Stimulated activated effector memory CD8-positive, alpha-beta T cell treated with anti-CD3 and anti-CD28 coated beads, Interleukin-12 subunit alpha, Interleukin-12 subunit beta, amount 100 ng/mL, for 72 hours (primary cell): ENCODE measurements at regions not wholly inside any gene's neighbourhood (a gene's known extent, or its start where the extent isn't known, plus 50 kb on each side); places are given as distances from the start of the nearest gene placed in this dataset.
"Not testable (repeated sequence)": the region's sequence is repeated elsewhere in the genome, so short reads cannot be mapped to it uniquely, and the experiment has no call there.

ENCODE experiments used
- ATAC-seq: fragments of 150-1000 bp; cut with Tn5 transposase; 2 replicates; pipeline ENCODE4 v1.10.0; 2021
- DNase-seq, 2 donors: peaks; one replicate each; pipeline ENCODE4 v3.0.0; 2021 to 2022; ENCODE audit warnings: low spot score in 2 of 2
- H3K27ac Mint-ChIP-seq: one replicate; pipeline ENCODE4 v1.8.0; 2022; ENCODE audit warnings: mild to moderate bottlenecking, mixed read lengths
- H3K36me3 Mint-ChIP-seq: one replicate; pipeline ENCODE4 v1.8.0; 2022; ENCODE audit warnings: mild to moderate bottlenecking, mixed read lengths
- H3K4me1 Mint-ChIP-seq: one replicate; pipeline ENCODE4 v1.8.0; 2022; ENCODE audit warnings: mixed read lengths
- H3K4me3 Mint-ChIP-seq: one replicate; pipeline ENCODE4 v1.8.0; 2022; ENCODE audit warnings: mild to moderate bottlenecking, mixed read lengths
- H3K9me3 Mint-ChIP-seq: one replicate; pipeline ENCODE4 v1.8.0; 2022; ENCODE audit warnings: mixed read lengths

- not testable (repeated sequence) for DNase-seq, H3K4me3 Mint-ChIP-seq, H3K4me1 Mint-ChIP-seq, H3K36me3 Mint-ChIP-seq, ATAC-seq, H3K27ac Mint-ChIP-seq
- peaks cover 16% of the 10 kb centered on the region for H3K9me3 Mint-ChIP-seq
Observed at GRCh38 chr4:67412153-67412712, 133.1 kb downstream of the CENPC start.

DNA sequence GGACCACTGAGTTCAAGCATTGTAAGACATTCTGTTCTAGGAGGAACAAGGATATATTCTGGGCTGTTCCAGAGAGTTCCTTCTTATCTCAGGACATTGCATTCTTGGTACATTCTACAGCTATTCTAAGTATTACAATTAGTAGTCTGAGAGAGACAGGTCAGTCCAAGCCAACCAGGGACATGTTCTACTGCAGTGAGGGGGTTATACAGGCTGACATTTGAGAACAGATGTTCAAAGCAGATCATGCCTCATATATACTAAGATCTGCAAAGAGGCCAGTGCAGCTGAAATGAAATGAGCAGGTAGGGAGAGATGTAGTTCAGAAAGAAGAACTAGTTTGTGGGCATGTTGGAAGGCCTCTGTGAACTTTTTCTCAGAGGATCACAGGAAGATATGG lies 142.0 kb downstream of the CENPC start:
- no peaks in the 10 kb centered on the region for H3K36me3 Mint-ChIP-seq
- DNase-seq: no peak
- H3K27ac Mint-ChIP-seq: no peak overlapping the region
- no peaks in the 10 kb centered on the region for H3K4me1 Mint-ChIP-seq
- ATAC-seq: peak; percentile 26
- no peaks in the 10 kb centered on the region for H3K9me3 Mint-ChIP-seq
- H3K4me3 Mint-ChIP-seq: no peak overlapping the region

GRCh38 chr4:67401902-67402301 lies 143.4 kb downstream of the CENPC start:
- no peak overlapping the region for H3K27ac Mint-ChIP-seq
- no peaks in the 10 kb centered on the region for H3K36me3 Mint-ChIP-seq
- H3K9me3 Mint-ChIP-seq: peaks cover 4% of the 10 kb centered on the region
- H3K4me3 Mint-ChIP-seq: no peak overlapping the region
- DNase-seq: no peak
- no peak for ATAC-seq
- H3K4me1 Mint-ChIP-seq: no peaks in the 10 kb centered on the region

DNA sequence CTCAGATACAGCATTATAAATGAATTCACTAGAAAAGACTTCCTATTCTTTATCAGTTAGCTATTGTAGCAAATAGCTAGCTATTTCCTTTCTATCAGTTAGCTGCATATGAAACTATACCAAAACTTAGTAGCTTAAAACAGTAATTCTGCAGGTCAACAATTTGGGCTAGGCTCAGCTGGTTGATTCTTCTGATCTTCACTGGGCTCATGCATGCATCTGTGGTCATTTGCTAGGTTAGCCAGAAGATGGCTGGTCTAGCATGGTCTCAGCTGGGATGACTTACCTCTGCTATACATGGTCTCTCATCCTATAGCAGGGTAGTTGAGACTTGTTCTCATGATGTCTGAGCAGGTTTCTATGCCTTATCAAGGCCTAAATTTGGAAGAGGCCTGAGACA lies 147.4 kb downstream of the CENPC start:
- Mint-ChIP-seq H3K4me1 (no peaks in the 10 kb centered on the region), H3K36me3 (no peaks in the 10 kb centered on the region), H3K9me3 (peaks cover 4% of the 10 kb centered on the region), H3K27ac (no peak overlapping the region), H3K4me3 (no peak overlapping the region)
- DNase-seq (no peak), ATAC-seq (no peak)

DNA sequence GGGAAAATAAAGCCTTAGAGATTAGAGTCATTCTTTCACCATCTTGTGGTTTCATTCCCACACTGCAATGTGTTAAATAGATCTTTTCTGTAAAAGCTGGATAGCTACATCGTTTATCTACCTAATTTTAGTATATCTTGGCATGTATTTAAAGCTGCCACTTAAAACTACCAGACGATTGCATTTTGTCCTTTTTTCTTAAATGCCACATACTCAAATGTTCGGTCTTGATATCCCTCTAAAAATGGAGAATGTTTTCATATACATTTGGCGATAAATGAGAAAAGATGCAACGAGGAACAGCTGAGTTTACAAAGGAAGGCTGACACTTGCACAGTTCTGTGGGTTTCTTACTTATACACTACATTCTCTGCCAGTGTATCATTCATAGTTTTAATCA lies 148.3 kb downstream of the CENPC start:
- no peaks in the 10 kb centered on the region for H3K36me3 Mint-ChIP-seq
- H3K9me3 Mint-ChIP-seq: peaks cover 4% of the 10 kb centered on the region
- no peak overlapping the region for H3K27ac Mint-ChIP-seq
- ATAC-seq (no peak), DNase-seq (no peak)
- H3K4me1 Mint-ChIP-seq: no peaks in the 10 kb centered on the region
- no peak overlapping the region for H3K4me3 Mint-ChIP-seq

GRCh38 chr4:67396008-67396407 lies 149.3 kb downstream of the CENPC start:
- H3K4me1 Mint-ChIP-seq: no peaks in the 10 kb centered on the region
- no peaks in the 10 kb centered on the region for H3K36me3 Mint-ChIP-seq
- H3K4me3 Mint-ChIP-seq: no peak overlapping the region
- no peak for DNase-seq
- no peak overlapping the region for H3K27ac Mint-ChIP-seq
- ATAC-seq: no peak
- H3K9me3 Mint-ChIP-seq: peaks cover 4% of the 10 kb centered on the region

DNA sequence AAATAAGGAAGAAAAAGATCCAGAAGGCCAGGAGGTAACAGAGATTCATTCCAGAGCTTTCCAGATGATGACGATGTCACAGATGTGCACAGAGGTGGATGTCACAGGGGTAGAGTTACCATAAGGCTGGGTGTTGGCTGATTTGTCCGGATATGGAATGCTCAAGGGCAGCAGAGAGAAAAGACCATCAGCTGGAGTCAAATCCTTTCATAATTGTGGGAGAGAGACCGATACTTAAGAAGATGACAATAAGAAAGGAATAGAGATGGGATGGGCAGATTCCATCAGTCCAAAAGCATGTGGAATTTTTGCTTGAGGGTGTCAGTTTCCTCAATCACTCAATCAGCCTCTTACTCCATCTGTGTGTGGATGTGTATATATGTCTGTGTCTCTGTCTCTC lies 150.4 kb downstream of the CENPC start:
- Mint-ChIP-seq H3K36me3 (no peaks in the 10 kb centered on the region), H3K9me3 (peaks cover 4% of the 10 kb centered on the region), H3K4me1 (no peaks in the 10 kb centered on the region), H3K4me3 (no peak overlapping the region), H3K27ac (no peak overlapping the region)
- ATAC-seq: no peak
- DNase-seq: no peak

DNA sequence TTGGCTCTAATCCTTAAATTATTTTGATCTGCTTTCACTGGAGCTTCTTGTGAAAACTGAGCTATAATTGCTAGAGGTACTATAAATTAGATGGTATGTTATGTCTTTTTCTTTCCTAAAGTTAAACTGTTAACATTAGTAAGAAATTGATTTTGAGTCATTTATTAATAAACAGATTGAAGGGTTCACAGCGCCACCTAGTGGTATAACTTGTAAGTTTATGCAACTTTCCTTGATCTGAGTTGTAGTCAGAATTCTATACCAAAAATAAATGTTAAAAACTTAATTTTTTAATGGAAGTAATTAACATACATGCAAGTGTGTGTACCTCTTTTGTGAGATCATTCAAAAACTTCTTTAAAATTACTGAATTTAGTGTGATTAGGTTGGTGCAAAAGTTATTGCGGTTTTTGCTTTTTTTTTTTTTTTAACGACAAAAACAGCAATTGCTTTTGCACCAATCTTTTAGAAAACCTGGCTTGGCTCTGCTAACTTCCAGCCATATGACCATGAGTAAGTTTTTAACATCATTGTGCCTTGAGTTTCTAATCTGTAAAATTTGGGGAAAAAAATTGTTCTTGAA lies 151.5 kb downstream of the CENPC start:
- Mint-ChIP-seq H3K27ac (no peak overlapping the region), H3K9me3 (peaks cover 4% of the 10 kb centered on the region), H3K36me3 (no peaks in the 10 kb centered on the region), H3K4me1 (no peaks in the 10 kb centered on the region), H3K4me3 (no peak overlapping the region)
- no peak for ATAC-seq
- DNase-seq: no peak

- no peak for ATAC-seq
- Mint-ChIP-seq H3K36me3 (no peaks in the 10 kb centered on the region), H3K4me3 (no peak overlapping the region)
Observed at GRCh38 chr4:67393007-67393406, 152.3 kb downstream of the CENPC start.

GRCh38 chr4:67381406-67381804 lies 163.9 kb downstream of the CENPC start:
- not testable (repeated sequence) for DNase-seq

More at GRCh38 chr4:67393007-67393406, 152.3 kb downstream of the CENPC start:
- H3K27ac Mint-ChIP-seq: no peak overlapping the region
- H3K4me1 Mint-ChIP-seq: no peaks in the 10 kb centered on the region
- H3K9me3 Mint-ChIP-seq: peaks cover 1% of the 10 kb centered on the region
- DNase-seq: no peak

DNA sequence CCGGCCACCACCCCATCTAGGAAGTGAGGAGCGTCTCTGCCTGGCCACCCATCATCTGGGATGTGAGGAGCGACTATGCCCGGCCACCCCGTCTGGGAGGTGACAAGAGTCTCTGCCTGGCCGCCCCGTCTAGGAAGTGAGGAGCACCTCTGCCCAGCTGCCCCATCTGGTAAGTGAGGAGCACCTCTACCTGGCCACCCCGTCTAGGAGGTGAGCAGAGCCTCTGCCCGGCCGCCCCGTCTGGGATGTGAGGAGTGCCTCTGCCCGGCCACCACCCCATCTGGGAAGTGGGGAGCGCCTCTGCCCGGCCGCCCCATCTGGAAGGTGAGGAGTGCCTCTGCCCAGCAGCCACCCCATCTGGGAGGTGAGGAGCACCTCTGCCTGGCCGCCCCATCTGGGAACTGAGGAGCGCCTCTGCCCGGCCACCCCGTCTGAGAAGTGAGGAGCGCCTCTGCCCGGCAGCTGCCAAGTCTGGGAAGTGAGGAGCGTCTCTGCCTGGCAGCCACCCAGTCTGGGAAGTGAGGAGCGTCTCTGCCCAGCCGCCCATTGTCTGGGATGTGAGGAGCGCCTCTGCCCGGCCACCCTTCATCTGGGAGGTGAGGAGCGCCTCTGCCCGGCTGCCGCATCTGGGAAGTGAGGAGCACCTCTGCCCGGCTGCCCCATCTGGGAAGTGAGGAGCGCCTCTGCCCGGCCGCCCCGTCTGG lies 164.4 kb downstream of the CENPC start:
- H3K36me3 Mint-ChIP-seq, H3K27ac Mint-ChIP-seq, H3K4me1 Mint-ChIP-seq, H3K9me3 Mint-ChIP-seq, DNase-seq, H3K4me3 Mint-ChIP-seq, ATAC-seq: not testable (repeated sequence)

More at GRCh38 chr4:67381406-67381804, 163.9 kb downstream of the CENPC start:
- not testable (repeated sequence) for H3K36me3 Mint-ChIP-seq, H3K9me3 Mint-ChIP-seq, H3K27ac Mint-ChIP-seq, ATAC-seq, H3K4me3 Mint-ChIP-seq, H3K4me1 Mint-ChIP-seq

DNA sequence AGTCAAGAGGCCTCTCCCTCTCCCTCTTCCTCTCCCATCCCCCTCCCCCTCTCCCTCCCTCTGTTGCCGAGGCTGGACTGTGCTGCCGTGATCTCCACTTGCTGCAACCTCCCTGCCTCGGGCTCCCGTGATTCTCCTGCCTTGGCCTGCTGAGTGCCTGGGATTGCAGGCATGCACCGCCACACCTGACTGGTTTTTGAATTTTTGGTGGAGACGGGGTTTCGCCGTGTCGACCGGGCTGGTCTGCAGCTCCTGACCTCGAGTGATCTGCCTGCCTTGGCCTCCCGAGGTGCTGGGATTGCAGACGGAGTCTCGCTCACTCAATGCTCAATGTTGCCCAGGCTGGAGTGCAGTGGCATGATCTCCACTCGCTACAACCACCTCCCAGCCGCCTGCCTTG lies 165.1 kb downstream of the CENPC start:
- Mint-ChIP-seq H3K36me3 (no peaks in the 10 kb centered on the region), H3K4me1 (no peaks in the 10 kb centered on the region), H3K4me3 (no peak overlapping the region), H3K27ac (no peak overlapping the region), H3K9me3 (no peaks in the 10 kb centered on the region)
- ATAC-seq (no peak), DNase-seq (no peak)

DNA sequence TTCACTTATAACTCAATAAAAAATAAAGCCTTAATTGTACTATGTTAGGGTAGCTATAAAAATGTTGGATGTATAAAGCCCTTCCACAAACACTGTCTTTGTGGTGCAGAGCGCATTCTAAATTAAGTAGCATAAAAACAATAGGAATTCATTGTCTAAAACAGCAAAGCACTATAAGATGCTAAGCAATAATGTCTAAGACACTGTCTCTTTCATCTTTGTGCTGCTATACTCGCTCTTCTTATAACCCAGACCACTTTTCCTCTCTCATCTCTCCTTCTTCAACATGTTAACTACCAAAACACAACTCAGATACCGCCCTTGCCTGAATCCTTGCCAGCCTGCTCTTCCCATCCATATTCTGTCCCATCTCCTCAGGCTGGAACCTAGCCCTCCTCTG lies 170.0 kb downstream of the CENPC start:
- ATAC-seq (no peak), DNase-seq (no peak)
- no peak overlapping the region for H3K27ac Mint-ChIP-seq
- no peaks in the 10 kb centered on the region for H3K4me1 Mint-ChIP-seq
- H3K4me3 Mint-ChIP-seq: no peak overlapping the region
- no peaks in the 10 kb centered on the region for H3K9me3 Mint-ChIP-seq
- H3K36me3 Mint-ChIP-seq: no peaks in the 10 kb centered on the region

GRCh38 chr4:67371615-67372014 lies 173.7 kb downstream of the CENPC start:
- Mint-ChIP-seq H3K4me1 (no peaks in the 10 kb centered on the region), H3K27ac (no peak overlapping the region), H3K36me3 (no peaks in the 10 kb centered on the region), H3K4me3 (no peak overlapping the region), H3K9me3 (no peaks in the 10 kb centered on the region)
- DNase-seq (no peak), ATAC-seq (peak; percentile 43)

DNA sequence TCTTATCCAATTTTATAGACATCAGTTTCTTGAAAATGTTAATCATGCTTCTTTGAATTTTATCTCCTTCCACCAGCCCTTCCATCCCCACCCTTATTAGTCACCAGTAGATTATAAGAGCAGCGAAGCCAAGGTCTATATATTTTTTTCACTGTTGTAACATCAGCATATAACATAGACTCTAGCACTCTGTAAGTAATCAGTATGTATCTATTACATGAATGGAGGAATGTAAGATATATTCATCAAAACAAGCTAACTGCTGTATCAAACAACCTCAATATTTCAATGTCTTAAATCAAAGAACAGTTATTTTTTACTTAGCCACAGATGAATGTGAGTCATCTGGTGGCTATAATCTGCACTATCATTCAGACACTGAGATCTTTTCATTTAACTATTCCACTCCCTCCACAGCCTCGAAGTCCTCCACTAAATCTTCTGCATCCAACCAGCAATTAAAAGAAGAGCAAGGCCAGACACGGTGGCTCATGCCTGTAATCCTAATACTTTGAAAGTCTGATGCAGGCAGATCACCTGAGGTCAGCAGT lies 178.9 kb downstream of the CENPC start:
- no peaks in the 10 kb centered on the region for H3K4me1 Mint-ChIP-seq
- DNase-seq (no peak), ATAC-seq (no peak)
- no peaks in the 10 kb centered on the region for H3K36me3 Mint-ChIP-seq
- no peak overlapping the region for H3K27ac Mint-ChIP-seq
- H3K9me3 Mint-ChIP-seq: peaks cover 10% of the 10 kb centered on the region
- H3K4me3 Mint-ChIP-seq: no peak overlapping the region

DNA sequence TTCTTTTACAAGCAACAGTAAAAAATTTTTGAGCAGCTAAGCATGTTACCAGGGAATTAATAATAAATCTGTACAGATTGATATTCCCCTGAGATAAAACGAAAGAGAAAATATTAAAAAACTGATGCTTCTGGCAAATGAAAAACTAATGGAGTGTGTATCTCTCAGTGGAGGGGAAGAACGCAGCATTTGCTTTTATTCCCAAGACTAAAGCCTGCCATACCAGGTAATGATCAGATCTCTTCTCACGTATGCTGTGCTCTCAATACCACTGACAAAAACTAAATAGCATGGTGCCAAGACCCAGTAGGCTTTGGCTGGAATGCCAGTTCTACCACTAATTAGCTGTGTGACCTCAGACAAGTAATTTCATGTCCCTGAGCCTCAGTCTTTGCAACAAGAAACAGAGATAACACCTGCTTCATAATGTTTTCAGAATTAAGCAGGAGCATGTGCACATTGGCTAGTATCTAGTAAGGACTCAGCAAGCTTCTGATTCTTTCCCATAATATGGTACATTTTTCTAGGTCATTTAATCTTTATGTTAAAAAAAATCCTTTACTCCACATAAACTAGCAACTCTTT lies 179.6 kb downstream of the CENPC start:
- no peak for DNase-seq
- H3K27ac Mint-ChIP-seq: no peak overlapping the region
- H3K4me3 Mint-ChIP-seq: no peak overlapping the region
- peaks cover 11% of the 10 kb centered on the region for H3K9me3 Mint-ChIP-seq
- H3K36me3 Mint-ChIP-seq: no peaks in the 10 kb centered on the region
- ATAC-seq: no peak
- H3K4me1 Mint-ChIP-seq: no peaks in the 10 kb centered on the region
